Vagina (tissue), 2 donors: ENCODE measurements at regions not wholly inside any gene's neighbourhood (a gene's known extent, or its start where the extent isn't known, plus 50 kb on each side); places are given as distances from the start of the nearest gene placed in this dataset.

ENCODE experiments used
- CTCF ChIP-seq, 3 experiments: fragments of 450-650 bp in 2 of 3; fragments of 200-600 bp in 1 of 3; sonication (generic) in 1 of 3; IDR thresholded peaks; one replicate each; pipeline ENCODE4 v1.5.1; 2017 to 2019; ENCODE audit warnings: antibody characterized with exemption in 3 of 3, mild to moderate bottlenecking in 2 of 3, moderate library complexity in 2 of 3
- POLR2A ChIP-seq, 2 donors: fragments of 450-650 bp; IDR thresholded peaks; one replicate each; pipeline ENCODE4 v1.6.1; 2017; ENCODE audit warnings: antibody characterized with exemption in 2 of 2, mild to moderate bottlenecking in 2 of 2, moderate library complexity in 2 of 2

DNA sequence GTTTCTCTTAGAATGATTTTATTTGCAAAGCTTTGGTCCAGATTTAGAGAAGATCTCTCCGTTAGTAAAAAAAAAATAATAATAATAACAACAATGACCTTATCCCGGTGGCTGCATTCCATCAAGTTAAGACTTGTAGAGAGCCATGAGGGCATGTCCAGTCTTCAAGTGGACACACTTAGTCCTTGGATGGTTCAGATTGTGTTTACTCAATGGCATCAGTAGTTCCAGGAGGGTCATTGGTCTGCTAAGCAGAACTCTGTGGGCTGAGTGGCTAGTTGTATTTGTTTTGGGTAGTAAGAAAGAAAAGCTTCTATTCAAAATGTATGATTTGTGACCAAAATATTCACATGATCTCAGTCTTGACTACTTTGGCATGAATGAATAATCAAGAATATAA lies 116.3 kb upstream of the UBE2E2 start:
- TF ChIP-seq POLR2A (IDR thresholded peaks at IDR 0.05) (no peak), CTCF (IDR thresholded peaks at IDR 0.05) (no peak)
